ENCODE measurements at regions not wholly inside any gene's neighbourhood (a gene's known extent, or its start where the extent isn't known, plus 50 kb on each side); places are given as distances from the start of the nearest gene placed in this dataset.

GRCh38 chr14:89651805-89652204 is 234.8 kb upstream of the FOXN3 start:
- TF ChIP-seq SIN3A (IDR thresholded peaks at IDR 0.05; ENCODE audit: borderline replicate concordance, insufficient read depth, low read length) (no peak), POLR2AphosphoS5 (IDR thresholded peaks at IDR 0.05; ENCODE audit: low read depth, low read length) (no peak), FOXP2 (optimal IDR thresholded peaks at IDR 0.05; ENCODE audit: borderline replicate concordance, extremely low read depth, extremely low read length, insufficient read depth) (no peak), TAF1 (IDR thresholded peaks at IDR 0.05; ENCODE audit: borderline replicate concordance, insufficient read depth, low read length) (no peak), REST (IDR thresholded peaks at IDR 0.05; ENCODE audit: insufficient read depth in 1 of 2, low read depth in 2 of 2, low read length in 2 of 2) (no peak)

GRCh38 chr14:89650077-89650978 is 233.3 kb upstream of the FOXN3 start:
- TF ChIP-seq POLR2AphosphoS5 (IDR thresholded peaks at IDR 0.05; ENCODE audit: low read depth, low read length) (no peak), SIN3A (IDR thresholded peaks at IDR 0.05; ENCODE audit: borderline replicate concordance, insufficient read depth, low read length) (no peak), FOXP2 (optimal IDR thresholded peaks at IDR 0.05; ENCODE audit: borderline replicate concordance, extremely low read depth, extremely low read length, insufficient read depth) (no peak), TAF1 (IDR thresholded peaks at IDR 0.05; ENCODE audit: borderline replicate concordance, insufficient read depth, low read length) (no peak), REST (IDR thresholded peaks at IDR 0.05; ENCODE audit: insufficient read depth in 1 of 2, low read depth in 2 of 2, low read length in 2 of 2) (no peak)

GRCh38 chr14:89649451-89650075 is 232.5 kb upstream of the FOXN3 start:
- TF ChIP-seq TAF1 (IDR thresholded peaks at IDR 0.05; ENCODE audit: borderline replicate concordance, insufficient read depth, low read length) (no peak), POLR2AphosphoS5 (IDR thresholded peaks at IDR 0.05; ENCODE audit: low read depth, low read length) (no peak), FOXP2 (optimal IDR thresholded peaks at IDR 0.05; ENCODE audit: borderline replicate concordance, extremely low read depth, extremely low read length, insufficient read depth) (no peak), REST (IDR thresholded peaks at IDR 0.05; ENCODE audit: insufficient read depth in 1 of 2, low read depth in 2 of 2, low read length in 2 of 2) (no peak), SIN3A (IDR thresholded peaks at IDR 0.05; ENCODE audit: borderline replicate concordance, insufficient read depth, low read length) (no peak)

- no peak for TF ChIP-seq TAF1 (IDR thresholded peaks at IDR 0.05; ENCODE audit: borderline replicate concordance, insufficient read depth, low read length)
- TF ChIP-seq POLR2AphosphoS5 (IDR thresholded peaks at IDR 0.05; ENCODE audit: low read depth, low read length), result no peak
- TF ChIP-seq FOXP2 (optimal IDR thresholded peaks at IDR 0.05; ENCODE audit: borderline replicate concordance, extremely low read depth, extremely low read length, insufficient read depth), result no peak
- no peak for TF ChIP-seq SIN3A (IDR thresholded peaks at IDR 0.05; ENCODE audit: borderline replicate concordance, insufficient read depth, low read length)
- no peak for TF ChIP-seq REST (IDR thresholded peaks at IDR 0.05; ENCODE audit: insufficient read depth in 1 of 2, low read depth in 2 of 2, low read length in 2 of 2)
Observed at GRCh38 chr14:89648924-89649323, 231.9 kb upstream of the FOXN3 start.
